NCI-H187 (cell line): ENCODE measurements at regions not wholly inside any gene's neighbourhood (a gene's known extent, or its start where the extent isn't known, plus 50 kb on each side); places are given as distances from the start of the nearest gene placed in this dataset.
"Not testable (repeated sequence)": the region's sequence is repeated elsewhere in the genome, so short reads cannot be mapped to it uniquely, and the experiment has no call there.

Experiments
- DNase-seq, 2 experiments: peaks; one replicate each; lab custom pipeline; 2025; lab: John Stamatoyannopoulos, UW

- no peak for DNase-seq
These were observed 257.5 kb upstream of the FAT1 start for GRCh38 chr4:186981161-186981560.

GRCh38 chr4:186982160-186982559 is 258.5 kb upstream of the FAT1 start:
- DNase-seq: no peak

DNA sequence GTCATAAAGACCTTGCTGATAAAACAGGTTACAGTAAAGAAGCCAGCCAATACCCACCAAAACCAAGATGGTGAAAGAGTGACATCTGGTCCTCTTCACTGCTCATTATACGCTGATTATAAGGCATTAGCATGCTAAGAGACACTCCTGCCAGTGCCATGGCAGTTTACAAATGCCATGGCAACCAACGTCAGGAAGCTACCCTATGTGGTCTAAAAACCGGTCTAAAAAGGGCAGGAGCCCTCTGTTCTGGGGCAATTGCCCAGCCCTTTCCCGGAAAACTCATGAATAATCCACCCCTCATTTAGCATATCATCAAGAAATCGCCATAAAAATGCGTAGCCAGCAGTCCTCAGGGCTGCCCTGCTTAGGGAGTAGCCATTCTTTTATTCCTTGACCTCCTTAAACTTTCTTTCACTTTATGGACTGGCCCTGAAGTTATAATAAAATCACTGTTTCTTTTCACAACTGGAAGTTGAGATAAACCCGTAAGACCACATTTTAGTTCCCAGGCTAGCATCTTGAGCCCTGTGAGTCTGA is 260.5 kb upstream of the FAT1 start:
- no peak for DNase-seq

DNA sequence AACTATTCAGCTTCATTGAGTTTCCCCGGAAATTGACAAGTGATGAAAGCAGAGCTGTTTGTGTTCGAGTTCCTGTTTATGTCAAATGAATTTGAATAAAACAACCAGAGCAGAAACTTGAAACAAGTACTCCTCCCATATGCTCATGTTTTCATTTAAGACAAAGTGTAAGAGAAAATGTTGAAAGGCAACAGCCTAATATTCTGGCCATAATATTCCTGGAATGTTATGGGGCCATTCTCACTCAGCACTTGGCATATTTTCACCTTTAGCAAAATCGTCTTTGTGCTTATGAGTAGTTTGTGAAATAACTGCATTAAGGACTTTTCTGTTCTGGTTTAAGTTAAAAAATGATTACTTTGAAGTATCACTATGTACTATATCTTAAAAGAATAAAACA is 276.0 kb upstream of the FAT1 start:
- DNase-seq: no peak

DNA sequence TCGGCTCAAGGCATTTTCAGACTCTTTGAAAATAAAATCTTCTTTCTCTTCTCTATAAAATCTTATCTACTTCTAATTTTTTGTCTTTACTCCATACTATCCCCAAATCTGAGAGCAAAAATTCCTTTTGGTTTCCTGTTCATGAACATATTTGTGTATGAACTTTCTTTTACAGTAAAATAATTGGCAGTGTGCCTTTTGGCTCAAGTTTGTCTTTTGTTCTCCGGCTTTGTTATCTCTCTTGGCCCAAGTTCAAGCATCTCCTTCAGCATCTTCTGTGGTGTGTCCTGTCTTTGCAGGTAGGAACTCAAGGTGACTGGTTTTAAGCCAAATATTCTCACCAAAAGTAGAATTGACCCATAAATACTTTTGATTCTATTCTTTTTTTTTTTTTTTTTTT is 276.6 kb upstream of the FAT1 start:
- DNase-seq: no peak

DNA sequence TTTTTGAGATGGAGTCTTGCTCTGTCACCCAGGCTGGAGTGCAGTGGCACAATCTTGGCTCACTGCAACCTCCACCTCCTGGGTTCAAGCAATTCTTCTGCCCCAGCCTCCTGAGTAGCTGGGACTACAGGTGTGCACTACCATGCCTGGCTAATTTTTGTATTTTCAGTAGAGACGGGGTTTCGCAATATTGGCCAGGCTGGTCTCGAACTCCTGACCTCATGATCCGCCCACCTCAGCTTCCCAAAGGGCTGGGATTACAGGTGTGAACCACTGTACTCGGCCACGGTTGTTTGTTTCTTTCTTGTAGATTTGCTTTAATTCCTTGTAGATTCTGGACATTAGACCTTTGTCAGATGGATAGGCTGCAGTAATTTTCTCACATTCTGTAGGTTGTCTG is 278.5 kb upstream of the FAT1 start:
- DNase-seq: not testable (repeated sequence)

GRCh38 chr4:187004628-187005027 is 281.0 kb upstream of the FAT1 start:
- no peak for DNase-seq

GRCh38 chr4:187006189-187006618 is 282.5 kb upstream of the FAT1 start:
- no peak for DNase-seq

- no peak for DNase-seq
These were observed 286.4 kb upstream of the FAT1 start for GRCh38 chr4:187010052-187010451.

DNA sequence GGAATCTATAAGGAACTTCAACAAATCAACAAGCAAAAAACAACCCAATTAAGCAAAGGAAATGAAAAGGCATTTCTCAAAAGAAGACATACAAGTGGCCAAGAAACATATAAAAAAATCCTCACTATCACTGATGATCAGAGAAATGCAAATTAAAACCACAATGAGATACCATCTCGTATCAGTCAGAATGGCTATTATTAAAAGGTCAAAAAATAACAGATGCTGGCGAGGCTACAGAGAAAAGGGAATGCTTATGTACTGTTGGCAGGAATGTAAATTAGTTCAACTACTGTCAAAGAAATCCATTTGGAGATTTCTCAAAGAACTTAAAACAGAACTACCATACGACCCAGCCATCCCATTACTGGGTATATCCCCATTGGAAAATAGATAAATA is 292.4 kb upstream of the FAT1 start:
- DNase-seq: no peak

DNA sequence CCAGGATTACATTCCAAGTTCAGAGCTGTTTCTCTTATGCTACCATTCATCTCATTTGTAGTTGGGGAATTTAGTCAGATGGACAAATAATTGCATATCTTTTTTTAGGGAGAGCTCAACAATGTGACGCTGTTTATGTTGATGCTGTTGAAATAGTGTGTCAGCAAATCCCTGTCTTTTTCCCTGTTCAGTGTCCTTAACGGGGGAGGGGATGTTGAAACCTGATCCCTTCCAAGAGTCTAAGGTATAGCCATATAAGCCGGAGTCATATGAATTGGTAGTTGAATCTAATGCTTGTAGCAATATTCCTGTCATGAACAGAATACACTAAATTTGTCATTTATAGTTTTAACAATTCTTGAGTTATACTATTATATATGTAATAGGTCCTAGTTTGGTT is 293.5 kb upstream of the FAT1 start:
- peak in 1 of 2 experiments; percentile 2 for DNase-seq

- DNase-seq: no peak
These were observed 296.2 kb upstream of the FAT1 start for GRCh38 chr4:187019896-187020295.

DNA sequence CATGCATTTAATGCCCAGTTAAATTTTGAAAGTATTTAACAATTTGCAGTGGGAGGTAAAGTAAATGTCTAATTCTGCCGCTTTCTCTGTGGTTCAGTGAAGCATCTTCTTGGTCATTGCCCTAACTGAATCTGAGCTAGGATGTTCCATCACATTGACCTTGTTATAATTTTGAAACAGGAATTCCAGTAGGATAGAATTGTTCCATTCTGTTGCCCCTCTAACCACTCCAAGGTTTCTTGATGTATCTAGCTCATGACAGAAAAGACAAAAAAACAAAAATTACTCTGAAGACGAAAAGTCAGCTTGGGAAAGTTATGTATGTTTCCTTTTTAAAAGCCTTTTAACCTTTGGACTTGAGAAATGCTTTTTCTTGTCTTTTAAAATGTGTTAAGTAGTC is 297.0 kb upstream of the FAT1 start:
- DNase-seq: no peak

GRCh38 chr4:187021436-187022205 is 298.0 kb upstream of the FAT1 start:
- no peak for DNase-seq

DNA sequence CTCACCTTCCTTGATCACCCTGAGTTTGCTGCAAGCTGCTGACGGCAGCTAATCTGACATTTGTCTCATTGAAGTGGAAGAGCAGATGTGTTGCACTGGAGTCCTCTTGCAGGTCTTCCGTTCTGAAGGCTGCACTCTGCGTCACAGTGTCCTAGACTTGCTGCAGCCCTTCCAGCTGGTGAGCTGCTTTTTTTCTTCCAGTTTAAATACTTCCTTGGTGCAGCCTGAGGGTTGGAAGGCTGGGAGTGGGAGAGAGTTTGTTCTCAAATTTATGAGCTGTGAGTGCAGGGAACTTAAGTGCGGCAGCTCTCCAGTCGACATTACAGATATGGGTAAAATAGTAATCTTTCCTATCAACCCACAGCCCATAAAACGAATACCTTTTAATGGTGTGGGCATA is 303.6 kb upstream of the FAT1 start:
- no peak for DNase-seq

DNA sequence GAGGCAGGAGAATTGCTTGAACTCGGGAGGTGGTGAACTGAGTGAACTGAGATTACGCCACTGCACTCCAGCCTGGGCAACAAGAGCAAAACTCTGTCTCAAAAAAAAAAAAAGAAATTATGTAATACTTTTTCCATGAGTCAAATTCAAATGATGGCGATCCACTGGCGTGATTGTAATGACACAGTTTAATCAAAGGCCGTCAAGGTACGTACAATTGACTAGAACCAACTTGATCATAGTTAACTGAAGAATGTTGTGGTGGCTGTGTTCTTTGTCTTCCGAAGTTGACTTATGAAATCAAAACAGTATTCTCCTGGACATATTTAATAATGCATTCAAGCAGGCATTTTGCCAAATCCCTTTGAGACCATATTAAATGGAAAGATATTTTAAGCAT is 318.6 kb upstream of the FAT1 start:
- no peak for DNase-seq

GRCh38 chr4:187046471-187046870 is 322.8 kb upstream of the FAT1 start:
- DNase-seq: no peak

DNA sequence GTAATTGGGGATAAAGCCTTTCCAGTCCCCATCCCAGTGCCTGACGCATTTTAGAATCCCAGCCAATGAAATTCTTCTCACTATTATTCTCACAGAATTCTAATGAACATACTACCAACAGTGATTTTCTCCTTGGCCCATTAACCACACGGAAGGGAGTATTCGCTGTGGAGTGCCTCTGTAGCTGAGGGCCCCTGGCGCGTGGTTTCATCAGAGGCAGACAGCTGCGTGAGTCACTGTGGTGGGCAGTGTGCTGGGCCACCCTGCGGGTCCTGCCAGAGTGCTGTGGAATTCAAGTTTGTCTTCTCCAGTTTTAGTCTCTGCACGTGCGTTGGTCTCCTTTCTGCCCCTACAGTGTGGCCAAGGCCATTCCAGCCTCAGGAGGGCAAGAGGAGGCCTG is 335.4 kb upstream of the FAT1 start:
- no peak for DNase-seq

DNA sequence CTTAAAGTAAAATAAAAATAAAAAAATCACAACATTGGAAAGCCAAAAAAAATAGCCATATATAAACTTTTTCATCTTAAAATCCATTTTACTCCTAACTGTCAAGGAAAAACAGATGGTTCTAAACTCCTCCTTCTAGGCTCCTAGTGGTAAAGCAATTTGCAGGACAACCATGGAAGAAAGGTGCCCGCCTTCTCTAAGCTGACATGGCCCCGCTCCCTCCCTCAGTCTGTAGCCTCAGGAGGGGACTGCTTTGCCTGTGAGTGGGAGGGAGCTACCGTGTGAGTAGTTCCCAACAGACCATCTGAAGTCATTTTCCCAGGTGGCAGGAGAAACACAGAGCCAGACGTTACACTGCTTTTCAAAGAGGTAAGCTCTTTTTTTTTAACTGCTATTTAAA is 336.2 kb upstream of the FAT1 start:
- DNase-seq: no peak

DNA sequence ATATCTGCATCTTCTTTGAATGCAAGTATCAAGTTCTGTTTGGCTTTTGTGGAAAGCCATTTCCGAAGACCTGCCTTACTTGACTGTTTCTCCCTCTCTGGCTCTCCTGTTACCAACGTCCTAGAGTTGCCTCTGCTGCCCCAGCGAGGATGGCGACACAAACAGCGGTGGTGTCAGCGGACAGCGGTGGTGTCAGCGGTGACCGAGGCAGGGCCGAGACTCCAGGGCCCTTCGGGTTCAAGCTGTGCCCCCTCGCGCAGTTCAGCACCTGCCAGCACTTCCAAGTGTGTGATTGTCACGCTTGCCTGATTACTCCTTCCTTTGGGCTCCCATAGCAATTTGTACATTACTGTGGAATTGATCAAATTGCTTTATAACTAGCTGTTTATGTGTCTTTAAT is 336.9 kb upstream of the FAT1 start:
- DNase-seq: no peak

DNA sequence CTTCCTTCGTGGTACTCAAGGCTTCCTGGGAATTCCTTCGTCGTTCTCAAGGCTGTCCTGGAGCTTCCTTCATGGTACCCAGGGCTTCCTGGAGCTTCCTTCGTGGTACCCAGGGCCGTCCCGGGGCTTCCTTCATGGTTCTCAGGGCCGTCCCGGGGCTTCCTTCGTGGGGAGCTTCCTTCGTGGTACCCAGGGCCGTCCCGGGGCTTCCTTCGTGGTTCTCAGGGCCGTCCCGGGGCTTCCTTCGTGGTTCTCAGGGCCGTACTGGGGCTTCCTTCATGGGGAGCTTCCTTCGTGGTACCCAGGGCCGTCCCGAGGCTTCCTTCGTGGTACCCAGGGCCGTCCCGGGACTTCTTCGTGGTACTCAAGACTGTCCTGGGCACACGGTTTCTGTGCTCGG is 339.6 kb upstream of the FAT1 start:
- no peak for DNase-seq

DNA sequence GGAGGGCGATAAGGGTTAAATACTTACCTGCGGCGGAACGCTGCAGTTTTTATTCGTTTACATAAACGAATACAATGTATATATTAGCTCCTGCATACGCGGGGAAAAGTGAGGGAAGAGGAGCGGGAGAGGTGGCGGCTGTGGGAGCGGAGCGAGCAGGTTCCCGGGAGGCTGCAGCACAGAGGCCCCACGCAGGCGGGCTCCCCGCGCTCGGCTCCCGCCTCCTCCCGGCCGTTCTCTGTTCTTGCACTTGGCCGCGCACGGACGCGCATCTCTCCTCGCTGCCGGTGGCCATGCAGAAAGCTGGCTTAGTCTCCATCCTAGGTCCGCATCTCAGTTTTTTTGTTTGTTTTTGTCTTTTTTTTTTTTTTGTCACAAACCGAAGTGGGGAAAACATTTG is 340.4 kb upstream of the FAT1 start:
- no peak for DNase-seq

DNA sequence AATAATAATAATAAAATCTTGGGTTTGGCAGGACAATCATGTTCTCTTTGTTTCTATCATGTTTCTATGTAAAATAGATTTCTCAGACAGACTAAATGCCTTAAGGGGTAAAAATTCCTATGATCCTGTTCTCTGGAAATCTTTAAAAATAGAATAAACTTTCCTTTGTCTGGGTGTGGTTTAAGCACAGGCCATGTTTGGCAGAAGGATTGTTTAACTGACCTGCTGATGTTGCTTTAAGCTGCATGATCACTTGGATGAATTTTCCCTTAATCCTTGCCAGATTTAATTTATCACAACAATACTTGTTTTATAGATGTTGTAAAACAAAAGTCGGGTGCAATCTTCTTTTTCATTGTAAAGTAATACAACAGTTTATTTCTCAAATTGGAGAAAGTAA is 341.7 kb upstream of the FAT1 start:
- no peak for DNase-seq

DNA sequence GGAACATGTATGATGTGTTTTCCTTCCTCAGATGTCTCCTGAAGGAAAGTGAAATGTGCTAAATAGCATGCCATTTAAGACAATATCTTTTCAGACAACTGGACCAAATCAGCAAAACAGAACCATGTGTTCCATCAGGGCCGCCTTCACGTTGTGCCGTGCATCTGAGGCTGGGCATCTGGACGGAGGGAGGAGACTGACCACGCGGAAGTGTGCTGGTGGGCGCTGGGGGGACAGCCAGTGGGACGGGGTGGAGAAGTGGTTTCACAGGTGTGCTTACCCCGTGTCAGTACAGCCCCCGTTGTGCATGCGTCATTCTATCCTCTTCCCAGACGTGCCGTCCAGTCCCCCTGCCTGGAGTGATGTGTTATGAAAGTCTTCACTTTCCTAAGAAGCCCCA is 342.1 kb upstream of the FAT1 start:
- no peak for DNase-seq
